Dedifferentiated amniotic fluid mesenchymal stem cell (primary cell): ENCODE measurements at regions not wholly inside any gene's neighbourhood (a gene's known extent, or its start where the extent isn't known, plus 50 kb on each side); places are given as distances from the start of the nearest gene placed in this dataset.
"Not testable (repeated sequence)": the region's sequence is repeated elsewhere in the genome, so short reads cannot be mapped to it uniquely, and the experiment has no call there.

Experiments
- DNase-seq: peaks from one replicate; pipeline ENCODE4 v3.0.0-alpha.2; 2016; ENCODE audit errors: extremely low spot score

- DNase-seq = no peak
Measured at GRCh38 chr7:115354925-115355324, 433.0 kb downstream of the MDFIC start.

- peak; percentile 49 for DNase-seq
Measured at GRCh38 chr7:115352375-115352774, 430.5 kb downstream of the MDFIC start.

- no peak for DNase-seq
Measured at GRCh38 chr7:115350764-115351163, 428.9 kb downstream of the MDFIC start.

- no peak for DNase-seq
Measured at GRCh38 chr7:115349635-115350034, 427.7 kb downstream of the MDFIC start.

GRCh38 chr7:115346685-115347084 is 424.8 kb downstream of the MDFIC start:
- no peak for DNase-seq

- no peak for DNase-seq
Measured at GRCh38 chr7:115340828-115341227, 418.9 kb downstream of the MDFIC start.

- DNase-seq = no peak
Measured at GRCh38 chr7:115338016-115338415, 416.1 kb downstream of the MDFIC start.

- no peak for DNase-seq
Measured at GRCh38 chr7:115332691-115333090, 410.8 kb downstream of the MDFIC start.

GRCh38 chr7:115329006-115329405 is 407.1 kb downstream of the MDFIC start:
- no peak for DNase-seq

GRCh38 chr7:115328018-115328417 is 406.1 kb downstream of the MDFIC start:
- DNase-seq = no peak

GRCh38 chr7:115327326-115327725 is 405.4 kb downstream of the MDFIC start:
- DNase-seq = no peak

GRCh38 chr7:115319541-115319940 is 397.6 kb downstream of the MDFIC start:
- DNase-seq = no peak

GRCh38 chr7:115310316-115310715 is 388.4 kb downstream of the MDFIC start:
- DNase-seq = not testable (repeated sequence)

- DNase-seq = no peak
Measured at GRCh38 chr7:115306586-115306985, 384.7 kb downstream of the MDFIC start.

GRCh38 chr7:115300231-115300870 is 378.5 kb downstream of the MDFIC start:
- peak; percentile 18 for DNase-seq

- no peak for DNase-seq
Measured at GRCh38 chr7:115299397-115300037, 377.6 kb downstream of the MDFIC start.

GRCh38 chr7:115297656-115298055 is 375.8 kb downstream of the MDFIC start:
- no peak for DNase-seq

GRCh38 chr7:115293628-115294240 is 371.8 kb downstream of the MDFIC start:
- no peak for DNase-seq

- no peak for DNase-seq
Measured at GRCh38 chr7:115292381-115292780, 370.5 kb downstream of the MDFIC start.

- DNase-seq = no peak
Measured at GRCh38 chr7:115289971-115290370, 368.1 kb downstream of the MDFIC start.

GRCh38 chr7:115276791-115277190 is 354.9 kb downstream of the MDFIC start:
- DNase-seq = no peak

- DNase-seq = not testable (repeated sequence)
Measured at GRCh38 chr7:115273855-115274254, 352.0 kb downstream of the MDFIC start.

- no peak for DNase-seq
Measured at GRCh38 chr7:115273139-115273772, 351.4 kb downstream of the MDFIC start.
